ENCODE measurements at regions not wholly inside any gene's neighbourhood (a gene's known extent, or its start where the extent isn't known, plus 50 kb on each side); places are given as distances from the start of the nearest gene placed in this dataset.

- H3K9me3 ChIP-seq (ENCODE audit: control insufficient read depth in 5 of 5, low read length in 5 of 5): no peaks in the 10 kb centered on the region
- H3K36me3 ChIP-seq (ENCODE audit: control insufficient read depth in 5 of 5, insufficient read depth in 5 of 5, low read length in 5 of 5): no peaks in the 10 kb centered on the region
- no peaks in the 10 kb centered on the region for H3K27me3 ChIP-seq (ENCODE audit: control insufficient read depth in 5 of 5, insufficient read depth in 4 of 5, low read length in 5 of 5)
- no peak overlapping the region for H3K27ac ChIP-seq (ENCODE audit: low read depth, low read length)
- no peak overlapping the region for H3K9ac ChIP-seq (ENCODE audit: low read length in 5 of 5)
- no peak overlapping the region for H3K4me3 ChIP-seq (ENCODE audit: low read depth in 1 of 5, low read length in 5 of 5)
- no peaks in the 10 kb centered on the region for H3K4me1 ChIP-seq (ENCODE audit: control insufficient read depth in 5 of 5, insufficient read depth in 5 of 5, low read length in 5 of 5)
Observed at GRCh38 chr16:52283584-52284375, 263.2 kb downstream of the TOX3 start.

- no peaks in the 10 kb centered on the region for H3K27me3 ChIP-seq (ENCODE audit: control insufficient read depth in 5 of 5, insufficient read depth in 4 of 5, low read length in 5 of 5)
- no peak overlapping the region for H3K4me3 ChIP-seq (ENCODE audit: low read depth in 1 of 5, low read length in 5 of 5)
- no peak overlapping the region for H3K9ac ChIP-seq (ENCODE audit: low read length in 5 of 5)
- H3K27ac ChIP-seq (ENCODE audit: low read depth, low read length): no peak overlapping the region
- no peaks in the 10 kb centered on the region for H3K36me3 ChIP-seq (ENCODE audit: control insufficient read depth in 5 of 5, insufficient read depth in 5 of 5, low read length in 5 of 5)
- H3K4me1 ChIP-seq (ENCODE audit: control insufficient read depth in 5 of 5, insufficient read depth in 5 of 5, low read length in 5 of 5): no peaks in the 10 kb centered on the region
- H3K9me3 ChIP-seq (ENCODE audit: control insufficient read depth in 5 of 5, low read length in 5 of 5): no peaks in the 10 kb centered on the region
Observed at GRCh38 chr16:52283018-52283417, 263.9 kb downstream of the TOX3 start.

GRCh38 chr16:52280086-52280485 is 266.9 kb downstream of the TOX3 start:
- Histone ChIP-seq H3K9me3 (ENCODE audit: control insufficient read depth in 5 of 5, low read length in 5 of 5) (no peaks in the 10 kb centered on the region), H3K4me3 (ENCODE audit: low read depth in 1 of 5, low read length in 5 of 5) (no peak overlapping the region), H3K36me3 (ENCODE audit: control insufficient read depth in 5 of 5, insufficient read depth in 5 of 5, low read length in 5 of 5) (no peaks in the 10 kb centered on the region), H3K9ac (ENCODE audit: low read length in 5 of 5) (no peak overlapping the region), H3K27ac (ENCODE audit: low read depth, low read length) (no peak overlapping the region), H3K4me1 (ENCODE audit: control insufficient read depth in 5 of 5, insufficient read depth in 5 of 5, low read length in 5 of 5) (no peaks in the 10 kb centered on the region), H3K27me3 (ENCODE audit: control insufficient read depth in 5 of 5, insufficient read depth in 4 of 5, low read length in 5 of 5) (no peaks in the 10 kb centered on the region)

- H3K4me3 ChIP-seq (ENCODE audit: low read depth in 1 of 5, low read length in 5 of 5): no peak overlapping the region
- no peaks in the 10 kb centered on the region for H3K27me3 ChIP-seq (ENCODE audit: control insufficient read depth in 5 of 5, insufficient read depth in 4 of 5, low read length in 5 of 5)
- peaks cover 0 to 10% (median 0%) of the 10 kb centered on the region in 5 donors for H3K4me1 ChIP-seq (ENCODE audit: control insufficient read depth in 5 of 5, insufficient read depth in 5 of 5, low read length in 5 of 5)
- H3K9me3 ChIP-seq (ENCODE audit: control insufficient read depth in 5 of 5, low read length in 5 of 5): no peaks in the 10 kb centered on the region
- H3K36me3 ChIP-seq (ENCODE audit: control insufficient read depth in 5 of 5, insufficient read depth in 5 of 5, low read length in 5 of 5): no peaks in the 10 kb centered on the region
- H3K27ac ChIP-seq (ENCODE audit: low read depth, low read length): no peak overlapping the region
- no peak overlapping the region for H3K9ac ChIP-seq (ENCODE audit: low read length in 5 of 5)
Observed at GRCh38 chr16:52271088-52271750, 275.7 kb downstream of the TOX3 start.

- no peak overlapping the region for H3K9ac ChIP-seq (ENCODE audit: low read length in 5 of 5)
Observed at GRCh38 chr16:52265446-52265861, 281.5 kb downstream of the TOX3 start.

GRCh38 chr16:52257534-52257933 is 289.4 kb downstream of the TOX3 start:
- Histone ChIP-seq H3K9me3 (ENCODE audit: control insufficient read depth in 5 of 5, low read length in 5 of 5) (no peaks in the 10 kb centered on the region), H3K4me1 (ENCODE audit: control insufficient read depth in 5 of 5, insufficient read depth in 5 of 5, low read length in 5 of 5) (no peaks in the 10 kb centered on the region), H3K27ac (ENCODE audit: low read depth, low read length) (no peak overlapping the region), H3K27me3 (ENCODE audit: control insufficient read depth in 5 of 5, insufficient read depth in 4 of 5, low read length in 5 of 5) (no peaks in the 10 kb centered on the region), H3K36me3 (ENCODE audit: control insufficient read depth in 5 of 5, insufficient read depth in 5 of 5, low read length in 5 of 5) (no peaks in the 10 kb centered on the region), H3K9ac (ENCODE audit: low read length in 5 of 5) (no peak overlapping the region), H3K4me3 (ENCODE audit: low read depth in 1 of 5, low read length in 5 of 5) (no peak overlapping the region)

More at GRCh38 chr16:52265446-52265861, 281.5 kb downstream of the TOX3 start:
- Histone ChIP-seq H3K4me3 (ENCODE audit: low read depth in 1 of 5, low read length in 5 of 5) (no peak overlapping the region), H3K27me3 (ENCODE audit: control insufficient read depth in 5 of 5, insufficient read depth in 4 of 5, low read length in 5 of 5) (no peaks in the 10 kb centered on the region), H3K27ac (ENCODE audit: low read depth, low read length) (no peak overlapping the region), H3K4me1 (ENCODE audit: control insufficient read depth in 5 of 5, insufficient read depth in 5 of 5, low read length in 5 of 5) (no peaks in the 10 kb centered on the region), H3K9me3 (ENCODE audit: control insufficient read depth in 5 of 5, low read length in 5 of 5) (no peaks in the 10 kb centered on the region), H3K36me3 (ENCODE audit: control insufficient read depth in 5 of 5, insufficient read depth in 5 of 5, low read length in 5 of 5) (no peaks in the 10 kb centered on the region)

- Histone ChIP-seq H3K9ac (ENCODE audit: low read length in 5 of 5) (no peak overlapping the region), H3K27me3 (ENCODE audit: control insufficient read depth in 5 of 5, insufficient read depth in 4 of 5, low read length in 5 of 5) (no peaks in the 10 kb centered on the region), H3K27ac (ENCODE audit: low read depth, low read length) (no peak overlapping the region), H3K36me3 (ENCODE audit: control insufficient read depth in 5 of 5, insufficient read depth in 5 of 5, low read length in 5 of 5) (no peaks in the 10 kb centered on the region), H3K4me1 (ENCODE audit: control insufficient read depth in 5 of 5, insufficient read depth in 5 of 5, low read length in 5 of 5) (no peaks in the 10 kb centered on the region), H3K9me3 (ENCODE audit: control insufficient read depth in 5 of 5, low read length in 5 of 5) (no peaks in the 10 kb centered on the region), H3K4me3 (ENCODE audit: low read depth in 1 of 5, low read length in 5 of 5) (no peak overlapping the region)
Observed at GRCh38 chr16:52256310-52257078, 290.4 kb downstream of the TOX3 start.

- H3K9ac ChIP-seq (ENCODE audit: low read length in 5 of 5): no peak overlapping the region
Observed at GRCh38 chr16:52254746-52255145, 292.2 kb downstream of the TOX3 start.

GRCh38 chr16:52252680-52253079 is 294.3 kb downstream of the TOX3 start:
- H3K9me3 ChIP-seq (ENCODE audit: control insufficient read depth in 5 of 5, low read length in 5 of 5): peaks cover 2 to 8% (median 4%) of the 10 kb centered on the region in 5 donors
- H3K27ac ChIP-seq (ENCODE audit: low read depth, low read length): no peak overlapping the region
- no peaks in the 10 kb centered on the region for H3K4me1 ChIP-seq (ENCODE audit: control insufficient read depth in 5 of 5, insufficient read depth in 5 of 5, low read length in 5 of 5)
- no peak overlapping the region for H3K4me3 ChIP-seq (ENCODE audit: low read depth in 1 of 5, low read length in 5 of 5)
- H3K9ac ChIP-seq (ENCODE audit: low read length in 5 of 5): no peak overlapping the region
- H3K36me3 ChIP-seq (ENCODE audit: control insufficient read depth in 5 of 5, insufficient read depth in 5 of 5, low read length in 5 of 5): no peaks in the 10 kb centered on the region
- no peaks in the 10 kb centered on the region for H3K27me3 ChIP-seq (ENCODE audit: control insufficient read depth in 5 of 5, insufficient read depth in 4 of 5, low read length in 5 of 5)

More at GRCh38 chr16:52254746-52255145, 292.2 kb downstream of the TOX3 start:
- Histone ChIP-seq H3K9me3 (ENCODE audit: control insufficient read depth in 5 of 5, low read length in 5 of 5) (no peaks in the 10 kb centered on the region), H3K27ac (ENCODE audit: low read depth, low read length) (no peak overlapping the region), H3K4me1 (ENCODE audit: control insufficient read depth in 5 of 5, insufficient read depth in 5 of 5, low read length in 5 of 5) (no peaks in the 10 kb centered on the region), H3K27me3 (ENCODE audit: control insufficient read depth in 5 of 5, insufficient read depth in 4 of 5, low read length in 5 of 5) (no peaks in the 10 kb centered on the region), H3K36me3 (ENCODE audit: control insufficient read depth in 5 of 5, insufficient read depth in 5 of 5, low read length in 5 of 5) (no peaks in the 10 kb centered on the region), H3K4me3 (ENCODE audit: low read depth in 1 of 5, low read length in 5 of 5) (no peak overlapping the region)

- H3K27me3 ChIP-seq (ENCODE audit: control insufficient read depth in 5 of 5, insufficient read depth in 4 of 5, low read length in 5 of 5): no peaks in the 10 kb centered on the region
- peaks cover 2 to 17% (median 12%) of the 10 kb centered on the region in 5 donors for H3K9me3 ChIP-seq (ENCODE audit: control insufficient read depth in 5 of 5, low read length in 5 of 5)
- no peak overlapping the region for H3K27ac ChIP-seq (ENCODE audit: low read depth, low read length)
- H3K9ac ChIP-seq (ENCODE audit: low read length in 5 of 5): no peak overlapping the region
- H3K4me1 ChIP-seq (ENCODE audit: control insufficient read depth in 5 of 5, insufficient read depth in 5 of 5, low read length in 5 of 5): no peaks in the 10 kb centered on the region
- H3K4me3 ChIP-seq (ENCODE audit: low read depth in 1 of 5, low read length in 5 of 5): no peak overlapping the region
- H3K36me3 ChIP-seq (ENCODE audit: control insufficient read depth in 5 of 5, insufficient read depth in 5 of 5, low read length in 5 of 5): no peaks in the 10 kb centered on the region
Observed at GRCh38 chr16:52251495-52251894, 295.4 kb downstream of the TOX3 start.

Data from subcutaneous abdominal adipose tissue (tissue), 5 donors.